GM13976 (cell line): ENCODE measurements at regions not wholly inside any gene's neighbourhood (a gene's known extent, or its start where the extent isn't known, plus 50 kb on each side); places are given as distances from the start of the nearest gene placed in this dataset.

ENCODE experiments used
- DNase-seq: peaks from one replicate; pipeline ENCODE4 v3.0.0; 2012; ENCODE audit warnings: low spot score
- in situ Hi-C: fragments of 300-500 bp; cut with MboI; formaldehyde crosslinking; loops from one replicate; pipeline ENCODE4 v1.12.0; 2022; ENCODE audit warnings: low sequenced_read_pairs, mixed read lengths, inconsistent platforms; ENCODE audit not compliant: unreplicated experiment
- TF ChIP-seq, protein P1 (sequence below): IDR thresholded peaks from 2 replicates; pipeline ENCODE4 v1.5.1; 2012; ENCODE audit warnings: borderline replicate concordance, mild to moderate bottlenecking; ENCODE audit not compliant: insufficient read depth; ENCODE audit errors: extremely low read depth, missing control alignments, control extremely low read depth

- in situ Hi-C loops, result no loop called here
- TF ChIP-seq, protein P1, sequence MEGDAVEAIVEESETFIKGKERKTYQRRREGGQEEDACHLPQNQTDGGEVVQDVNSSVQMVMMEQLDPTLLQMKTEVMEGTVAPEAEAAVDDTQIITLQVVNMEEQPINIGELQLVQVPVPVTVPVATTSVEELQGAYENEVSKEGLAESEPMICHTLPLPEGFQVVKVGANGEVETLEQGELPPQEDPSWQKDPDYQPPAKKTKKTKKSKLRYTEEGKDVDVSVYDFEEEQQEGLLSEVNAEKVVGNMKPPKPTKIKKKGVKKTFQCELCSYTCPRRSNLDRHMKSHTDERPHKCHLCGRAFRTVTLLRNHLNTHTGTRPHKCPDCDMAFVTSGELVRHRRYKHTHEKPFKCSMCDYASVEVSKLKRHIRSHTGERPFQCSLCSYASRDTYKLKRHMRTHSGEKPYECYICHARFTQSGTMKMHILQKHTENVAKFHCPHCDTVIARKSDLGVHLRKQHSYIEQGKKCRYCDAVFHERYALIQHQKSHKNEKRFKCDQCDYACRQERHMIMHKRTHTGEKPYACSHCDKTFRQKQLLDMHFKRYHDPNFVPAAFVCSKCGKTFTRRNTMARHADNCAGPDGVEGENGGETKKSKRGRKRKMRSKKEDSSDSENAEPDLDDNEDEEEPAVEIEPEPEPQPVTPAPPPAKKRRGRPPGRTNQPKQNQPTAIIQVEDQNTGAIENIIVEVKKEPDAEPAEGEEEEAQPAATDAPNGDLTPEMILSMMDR, result no peak
Observed at GRCh38 chr3:77772459-77772858, 732.6 kb downstream of the ROBO2 start.

DNA sequence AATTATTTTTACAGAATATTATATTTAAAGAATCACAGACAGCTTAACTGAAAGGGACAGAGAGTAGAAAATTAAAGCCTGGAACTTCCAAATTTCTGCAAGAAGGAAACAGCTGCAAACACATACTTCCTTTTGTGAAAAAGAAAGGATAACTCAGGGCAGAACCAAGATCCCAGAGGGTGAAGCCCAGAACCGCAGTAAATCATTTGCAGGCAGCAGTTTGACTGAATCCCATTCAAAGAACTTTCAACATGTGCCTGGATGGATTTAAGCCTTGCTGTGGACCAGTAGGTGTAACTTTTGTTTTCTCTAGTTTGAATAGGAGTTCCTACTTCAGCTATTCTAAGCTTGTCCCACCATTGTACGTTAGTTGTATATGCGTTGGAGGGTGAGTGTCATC, 733.2 kb downstream of the ROBO2 start:
- TF ChIP-seq, protein P1, result no peak
- in situ Hi-C loops, result no loop called here

More at GRCh38 chr3:77772459-77772858, 732.6 kb downstream of the ROBO2 start:
- DNase-seq, result no peak

GRCh38 chr3:77780278-77780996, 740.5 kb downstream of the ROBO2 start:
- TF ChIP-seq, protein P1, result no peak
- DNase-seq, result no peak
- in situ Hi-C loops, result no loop called here

More for the DNA sequence above, 733.2 kb downstream of the ROBO2 start:
- no peak for DNase-seq

- TF ChIP-seq, protein P1, result no peak
- DNase-seq, result no peak
- in situ Hi-C loops, result no loop called here
Observed at GRCh38 chr3:77786216-77786615, 746.3 kb downstream of the ROBO2 start.

DNA sequence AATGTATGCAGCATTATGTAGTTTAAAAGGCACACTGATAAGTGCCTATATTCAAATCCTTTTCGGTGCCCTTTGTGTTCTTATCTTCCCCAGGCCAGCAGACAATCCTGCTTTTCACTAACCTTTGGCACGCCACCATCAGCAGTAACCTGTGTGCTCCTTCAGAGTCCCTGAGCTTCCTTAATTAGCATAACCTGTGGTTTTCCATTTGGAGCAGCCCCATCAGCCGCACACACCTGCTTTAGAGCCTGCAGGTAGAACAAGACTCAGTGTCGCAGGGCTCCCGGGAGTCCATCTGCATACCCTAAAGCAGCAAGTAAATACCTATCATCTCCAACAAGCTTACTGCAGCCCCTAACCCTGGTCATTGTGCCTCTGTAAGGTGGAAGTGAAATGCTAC, 755.1 kb downstream of the ROBO2 start:
- in situ Hi-C loops, result no loop called here
- TF ChIP-seq, protein P1, result no peak
- no peak for DNase-seq

GRCh38 chr3:77799278-77799677, 759.4 kb downstream of the ROBO2 start:
- TF ChIP-seq, protein P1, result no peak
- DNase-seq, result no peak
- in situ Hi-C loops, result no loop called here

DNA sequence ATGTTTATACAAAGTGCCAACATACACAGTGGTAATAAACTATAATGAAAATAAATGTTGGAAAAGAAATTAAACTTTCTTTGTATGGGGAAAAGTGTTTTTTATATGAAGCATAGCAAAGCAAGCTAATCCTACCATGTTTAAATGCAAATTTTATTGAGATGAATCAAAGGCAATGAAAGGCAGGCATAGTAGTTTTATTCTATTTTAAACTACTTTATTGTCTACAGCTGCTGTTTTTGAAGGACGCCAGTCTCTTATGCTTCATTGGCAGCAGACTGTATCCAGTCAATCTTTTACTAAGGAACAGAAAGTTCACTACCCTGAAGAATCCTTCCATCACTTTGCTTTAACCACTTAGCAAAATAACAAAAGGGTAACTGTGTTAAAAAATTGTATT, 761.0 kb downstream of the ROBO2 start:
- in situ Hi-C loops, result no loop called here
- TF ChIP-seq, protein P1, result no peak
- DNase-seq, result no peak
